Activated CD8-positive, alpha-beta T cell treated with anti-CD3 and anti-CD28 coated beads for 36 hours (primary cell): ENCODE measurements at regions not wholly inside any gene's neighbourhood (a gene's known extent, or its start where the extent isn't known, plus 50 kb on each side); places are given as distances from the start of the nearest gene placed in this dataset.

Experiments used
- ATAC-seq: fragments of 200-7000 bp; cut with Tn5 transposase; one replicate; pipeline ENCODE4 v1.10.0; 2021; ENCODE audit warnings: mild to moderate bottlenecking, moderate library complexity
- CTCF ChIA-PET: fragments of 350-600 bp; sonication (Branson Sonifier 250); formaldehyde crosslinking; loops from one replicate; lab custom pipeline; 2021; ENCODE audit warnings: antibody characterized with exemption; lab: Charles Lee
- POLR2A ChIA-PET: fragments of 350-600 bp; sonication (Branson Sonifier 250); formaldehyde crosslinking; loops from one replicate; lab custom pipeline; 2021; ENCODE audit warnings: antibody characterized with exemption; lab: Charles Lee
- DNase-seq: peaks from one replicate; pipeline ENCODE4 v3.0.0-alpha.2; 2020
- H3K27ac Mint-ChIP-seq: one replicate; pipeline ENCODE4 v1.8.0; 2021; ENCODE audit warnings: mild to moderate bottlenecking, mixed read lengths
- H3K27me3 Mint-ChIP-seq: one replicate; pipeline ENCODE4 v1.8.0; 2021; ENCODE audit warnings: mixed read lengths
- H3K36me3 Mint-ChIP-seq: one replicate; pipeline ENCODE4 v1.8.0; 2021; ENCODE audit warnings: low read depth, mixed read lengths
- H3K4me1 Mint-ChIP-seq: one replicate; pipeline ENCODE4 v1.8.0; 2021; ENCODE audit warnings: low read depth, mixed read lengths
- H3K4me3 Mint-ChIP-seq: one replicate; pipeline ENCODE4 v1.8.0; 2021; ENCODE audit warnings: mild to moderate bottlenecking, moderate library complexity, mixed read lengths
- H3K9me3 Mint-ChIP-seq: one replicate; pipeline ENCODE4 v1.8.0; 2021; ENCODE audit warnings: mixed read lengths
- CTCF ChIP-seq: fragments of 200-600 bp; IDR thresholded peaks from one replicate; pipeline ENCODE4 v1.8.0; 2022; ENCODE audit warnings: antibody characterized with exemption, mild to moderate bottlenecking
- intact Hi-C: fragments of 100-400 bp; cut with micrococcal nuclease; formaldehyde crosslinking; loops from one replicate; pipeline ENCODE4 v1.10.0; 2022

- DNase-seq: no peak
- no peak for ATAC-seq
- no peak overlapping the region for H3K27ac Mint-ChIP-seq
- no peak overlapping the region for H3K4me3 Mint-ChIP-seq
- H3K36me3 Mint-ChIP-seq: no peaks in the 10 kb centered on the region
- POLR2A ChIA-PET: no interaction called here
- intact Hi-C loops: no loop called here
- no peak for TF ChIP-seq CTCF
- CTCF ChIA-PET: no interaction called here
- peaks cover 1% of the 10 kb centered on the region for H3K27me3 Mint-ChIP-seq
- H3K4me1 Mint-ChIP-seq: no peaks in the 10 kb centered on the region
- H3K9me3 Mint-ChIP-seq: no peaks in the 10 kb centered on the region
Observed at GRCh38 chr2:6499691-6500090, 366.0 kb downstream of the CMPK2 start.

GRCh38 chr2:6506361-6506794 lies 359.3 kb downstream of the CMPK2 start:
- Mint-ChIP-seq H3K27ac (no peak overlapping the region), H3K4me1 (no peaks in the 10 kb centered on the region), H3K4me3 (no peak overlapping the region), H3K27me3 (peaks cover 1% of the 10 kb centered on the region), H3K9me3 (no peaks in the 10 kb centered on the region), H3K36me3 (no peaks in the 10 kb centered on the region)
- DNase-seq (no peak), ATAC-seq (no peak)
- CTCF ChIA-PET: no interaction called here
- POLR2A ChIA-PET: no interaction called here
- no peak for TF ChIP-seq CTCF
- intact Hi-C loops: no loop called here

GRCh38 chr2:6506859-6507258 lies 358.8 kb downstream of the CMPK2 start:
- Mint-ChIP-seq H3K27ac (no peak overlapping the region), H3K36me3 (no peaks in the 10 kb centered on the region), H3K27me3 (peaks cover 1% of the 10 kb centered on the region), H3K4me3 (no peak overlapping the region), H3K4me1 (no peaks in the 10 kb centered on the region), H3K9me3 (no peaks in the 10 kb centered on the region)
- intact Hi-C loops: no loop called here
- TF ChIP-seq CTCF: no peak
- ATAC-seq (no peak), DNase-seq (no peak)
- ChIA-PET CTCF (no interaction called here), POLR2A (no interaction called here)

- ChIA-PET POLR2A (no interaction called here), CTCF (no interaction called here)
- Mint-ChIP-seq H3K36me3 (no peaks in the 10 kb centered on the region), H3K4me3 (no peak overlapping the region), H3K27me3 (no peaks in the 10 kb centered on the region), H3K27ac (no peak overlapping the region), H3K9me3 (no peaks in the 10 kb centered on the region), H3K4me1 (no peaks in the 10 kb centered on the region)
- DNase-seq (no peak), ATAC-seq (no peak)
- intact Hi-C loops: no loop called here
- TF ChIP-seq CTCF: no peak
Observed at GRCh38 chr2:6510532-6510931, 355.2 kb downstream of the CMPK2 start.

- no peaks in the 10 kb centered on the region for H3K9me3 Mint-ChIP-seq
- intact Hi-C loops: no loop called here
- no peaks in the 10 kb centered on the region for H3K4me1 Mint-ChIP-seq
- no peaks in the 10 kb centered on the region for H3K36me3 Mint-ChIP-seq
- POLR2A ChIA-PET: no interaction called here
- no peaks in the 10 kb centered on the region for H3K27me3 Mint-ChIP-seq
- CTCF ChIA-PET: no interaction called here
- ATAC-seq (no peak), DNase-seq (no peak)
- no peak overlapping the region for H3K4me3 Mint-ChIP-seq
- no peak for TF ChIP-seq CTCF
- no peak overlapping the region for H3K27ac Mint-ChIP-seq
Observed at GRCh38 chr2:6512589-6512988, 353.1 kb downstream of the CMPK2 start.
